CD8-positive, alpha-beta memory T cell (primary cell): ENCODE measurements at regions not wholly inside any gene's neighbourhood (a gene's known extent, or its start where the extent isn't known, plus 50 kb on each side); places are given as distances from the start of the nearest gene placed in this dataset.
A peak's percentile ranks its signal among the peaks of the same experiment; 100 is the strongest.

ENCODE experiments used
- CTCF ChIA-PET: fragments of 350-600 bp; sonication (Branson Sonifier 250); formaldehyde crosslinking; loops from one replicate; lab custom pipeline; 2021; ENCODE audit warnings: antibody characterized with exemption; lab: Charles Lee
- POLR2A ChIA-PET: fragments of 350-600 bp; sonication (Branson Sonifier 250); formaldehyde crosslinking; loops from one replicate; lab custom pipeline; 2021; ENCODE audit warnings: antibody characterized with exemption; lab: Charles Lee
- DNase-seq, 5 donors: peaks; one replicate each; pipeline versions ENCODE4 v3.0.0 to v3.0.0-alpha.2; 2020 to 2022; ENCODE audit warnings: mixed read lengths in 1 of 5
- H3K27ac ChIP-seq: one replicate; pipeline ENCODE4 v1.7.0; 2013; ENCODE audit warnings: low read depth, mild to moderate bottlenecking, low read length, moderate library complexity
- H3K27me3 ChIP-seq: 2 replicates; pipeline ENCODE4 v1.7.0; 2013; ENCODE audit warnings: low read length, mild to moderate bottlenecking; ENCODE audit not compliant: insufficient read depth, poor library complexity, severe bottlenecking
- H3K36me3 ChIP-seq: 2 replicates; pipeline ENCODE4 v1.7.0; 2013; ENCODE audit warnings: mild to moderate bottlenecking, low read length, moderate library complexity; ENCODE audit not compliant: insufficient read depth
- H3K4me1 ChIP-seq: 2 replicates; pipeline ENCODE4 v1.7.0; 2013; ENCODE audit warnings: mild to moderate bottlenecking, low read length, moderate library complexity; ENCODE audit not compliant: insufficient read depth
- H3K4me3 ChIP-seq: 2 replicates; pipeline ENCODE4 v1.7.0; 2013; ENCODE audit warnings: mild to moderate bottlenecking, low read length
- H3K9me3 ChIP-seq: 2 replicates; pipeline ENCODE4 v1.7.0; 2013; ENCODE audit warnings: mild to moderate bottlenecking, low read length
- H3K27ac Mint-ChIP-seq, 8 donors: one replicate each; pipeline ENCODE4 v1.8.0; 2020 to 2021; ENCODE audit warnings: mixed read lengths in 8 of 8, mild to moderate bottlenecking in 6 of 8, inconsistent platforms in 3 of 8, moderate library complexity in 3 of 8
- H3K27me3 Mint-ChIP-seq, 2 donors: one replicate each; pipeline ENCODE4 v1.8.0; 2020 to 2021; ENCODE audit warnings: mixed read lengths in 2 of 2, mild to moderate bottlenecking in 1 of 2, moderate library complexity in 1 of 2
- H3K36me3 Mint-ChIP-seq, 3 donors: one replicate each; pipeline ENCODE4 v1.8.0; 2020 to 2021; ENCODE audit warnings: mixed read lengths in 3 of 3, inconsistent platforms in 1 of 3, mild to moderate bottlenecking in 1 of 3
- H3K4me1 Mint-ChIP-seq, 3 donors: one replicate each; pipeline ENCODE4 v1.8.0; 2020 to 2021; ENCODE audit warnings: mixed read lengths in 3 of 3, inconsistent platforms in 1 of 3, mild to moderate bottlenecking in 1 of 3
- H3K4me3 Mint-ChIP-seq, 7 donors: one replicate each; pipeline ENCODE4 v1.8.0; 2020 to 2021; ENCODE audit warnings: mixed read lengths in 7 of 7, mild to moderate bottlenecking in 6 of 7, moderate library complexity in 4 of 7, inconsistent platforms in 2 of 7
- H3K9me3 Mint-ChIP-seq, 5 donors: one replicate each; pipeline ENCODE4 v1.8.0; 2020 to 2022; ENCODE audit warnings: mixed read lengths in 5 of 5, mild to moderate bottlenecking in 3 of 5, moderate library complexity in 2 of 5, inconsistent platforms in 1 of 5

- Mint-ChIP-seq H3K4me3 (no peak overlapping the region), H3K27ac (peak overlapping the region in 1 of 8 donors; percentile 32), H3K36me3 (no peaks in the 10 kb centered on the region), H3K27me3 (peaks cover 2 to 6% of the 10 kb centered on the region in 2 donors), H3K9me3 (no peaks in the 10 kb centered on the region), H3K4me1 (no peaks in the 10 kb centered on the region)
- Histone ChIP-seq H3K9me3 (no peaks in the 10 kb centered on the region), H3K27me3 (no peaks in the 10 kb centered on the region), H3K4me1 (no peaks in the 10 kb centered on the region), H3K27ac (no peak overlapping the region), H3K36me3 (no peaks in the 10 kb centered on the region), H3K4me3 (no peak overlapping the region)
- CTCF ChIA-PET = interaction anchor here (0.5 to 10.5 kb wide), 8 partner anchors 11 to 264 kb away, joined by 3 to 99 read pairs (median 3); no protein-coding TSS in a partner anchor
- DNase-seq = no peak
- POLR2A ChIA-PET = interaction anchor here (0.6 kb wide), 1 partner anchor 151 kb away, joined by 4 read pairs; no protein-coding TSS in a partner anchor
Observed at GRCh38 chr2:105521616-105522015, 122.8 kb upstream of the FHL2 start.

GRCh38 chr2:105521176-105521575 is 122.3 kb upstream of the FHL2 start:
- peaks cover 2 to 6% of the 10 kb centered on the region in 2 donors for H3K27me3 Mint-ChIP-seq
- Histone ChIP-seq H3K9me3 (no peaks in the 10 kb centered on the region), H3K27me3 (no peaks in the 10 kb centered on the region), H3K4me1 (no peaks in the 10 kb centered on the region), H3K27ac (no peak overlapping the region), H3K36me3 (no peaks in the 10 kb centered on the region), H3K4me3 (no peak overlapping the region)
- H3K4me1 Mint-ChIP-seq = no peaks in the 10 kb centered on the region
- H3K27ac Mint-ChIP-seq = no peak overlapping the region
- no peaks in the 10 kb centered on the region for H3K36me3 Mint-ChIP-seq
- H3K9me3 Mint-ChIP-seq = no peaks in the 10 kb centered on the region
- ChIA-PET CTCF (interaction anchor here (0.5 to 10.5 kb wide), 7 partner anchors 18 to 264 kb away, joined by 3 to 99 read pairs (median 4); no protein-coding TSS in a partner anchor), POLR2A (interaction anchor here (0.6 kb wide), 1 partner anchor 153 kb away, joined by 3 read pairs; no protein-coding TSS in a partner anchor)
- DNase-seq = no peak
- H3K4me3 Mint-ChIP-seq = no peak overlapping the region

GRCh38 chr2:105519516-105519915 is 120.7 kb upstream of the FHL2 start:
- ChIA-PET CTCF (interaction anchor here (1.3 to 10.5 kb wide), 3 partner anchors 25 to 150 kb away, joined by 3 to 99 read pairs (median 6); partner anchors contain the start of gene FHL2), POLR2A (no interaction called here)
- no peaks in the 10 kb centered on the region for H3K9me3 ChIP-seq
- Mint-ChIP-seq H3K4me1 (no peaks in the 10 kb centered on the region), H3K27ac (no peak overlapping the region), H3K27me3 (peaks cover 3 to 12% of the 10 kb centered on the region in 2 donors), H3K4me3 (no peak overlapping the region), H3K36me3 (no peaks in the 10 kb centered on the region), H3K9me3 (no peaks in the 10 kb centered on the region)
- DNase-seq = no peak
- no peaks in the 10 kb centered on the region for H3K27me3 ChIP-seq
- no peaks in the 10 kb centered on the region for H3K36me3 ChIP-seq
- H3K4me1 ChIP-seq = no peaks in the 10 kb centered on the region
- no peak overlapping the region for H3K27ac ChIP-seq
- H3K4me3 ChIP-seq = no peak overlapping the region

GRCh38 chr2:105518897-105519296 is 120.0 kb upstream of the FHL2 start:
- Histone ChIP-seq H3K27ac (no peak overlapping the region), H3K36me3 (no peaks in the 10 kb centered on the region), H3K27me3 (no peaks in the 10 kb centered on the region), H3K4me3 (no peak overlapping the region), H3K4me1 (no peaks in the 10 kb centered on the region), H3K9me3 (no peaks in the 10 kb centered on the region)
- Mint-ChIP-seq H3K4me3 (no peak overlapping the region), H3K4me1 (no peaks in the 10 kb centered on the region), H3K27ac (no peak overlapping the region), H3K27me3 (peaks cover 5 to 14% of the 10 kb centered on the region in 2 donors), H3K9me3 (no peaks in the 10 kb centered on the region), H3K36me3 (no peaks in the 10 kb centered on the region)
- DNase-seq = no peak
- CTCF ChIA-PET = interaction anchor here (1.3 to 10.5 kb wide), 3 partner anchors 25 to 149 kb away, joined by 3 to 99 read pairs (median 6); partner anchors contain the start of gene FHL2
- POLR2A ChIA-PET = no interaction called here

GRCh38 chr2:105517814-105518705 is 119.2 kb upstream of the FHL2 start:
- no peak overlapping the region for H3K4me3 ChIP-seq
- DNase-seq = no peak
- no peaks in the 10 kb centered on the region for H3K9me3 ChIP-seq
- Mint-ChIP-seq H3K4me3 (no peak overlapping the region), H3K27me3 (peaks cover 5 to 14% of the 10 kb centered on the region in 2 donors), H3K36me3 (no peaks in the 10 kb centered on the region), H3K9me3 (no peaks in the 10 kb centered on the region), H3K4me1 (no peaks in the 10 kb centered on the region), H3K27ac (no peak overlapping the region)
- H3K4me1 ChIP-seq = no peaks in the 10 kb centered on the region
- no peak overlapping the region for H3K27ac ChIP-seq
- POLR2A ChIA-PET = no interaction called here
- H3K27me3 ChIP-seq = no peaks in the 10 kb centered on the region
- CTCF ChIA-PET = interaction anchor here (1.0 to 10.5 kb wide), 4 partner anchors 9 to 148 kb away, joined by 3 to 99 read pairs (median 4); partner anchors contain the start of gene FHL2
- H3K36me3 ChIP-seq = no peaks in the 10 kb centered on the region

- DNase-seq = no peak
- H3K4me3 Mint-ChIP-seq = no peak overlapping the region
- H3K27ac Mint-ChIP-seq = peak overlapping the region in 1 of 8 donors; percentile 67
- ChIA-PET POLR2A (no interaction called here), CTCF (interaction anchor here (10.5 kb wide), 1 partner anchor 146 kb away, joined by 99 read pairs; no protein-coding TSS in a partner anchor)
- H3K4me1 ChIP-seq = no peaks in the 10 kb centered on the region
- H3K4me1 Mint-ChIP-seq = no peaks in the 10 kb centered on the region
- no peaks in the 10 kb centered on the region for H3K36me3 Mint-ChIP-seq
- peaks cover 9 to 16% of the 10 kb centered on the region in 2 donors for H3K27me3 Mint-ChIP-seq
- no peaks in the 10 kb centered on the region for H3K36me3 ChIP-seq
- H3K9me3 Mint-ChIP-seq = no peaks in the 10 kb centered on the region
- no peaks in the 10 kb centered on the region for H3K9me3 ChIP-seq
- H3K27me3 ChIP-seq = no peaks in the 10 kb centered on the region
- no peak overlapping the region for H3K27ac ChIP-seq
- no peak overlapping the region for H3K4me3 ChIP-seq
Observed at GRCh38 chr2:105515581-105516415, 116.9 kb upstream of the FHL2 start.

GRCh38 chr2:105514576-105514975 is 115.7 kb upstream of the FHL2 start:
- no peaks in the 10 kb centered on the region for H3K4me1 ChIP-seq
- no peak overlapping the region for H3K4me3 Mint-ChIP-seq
- H3K4me3 ChIP-seq = no peak overlapping the region
- no peaks in the 10 kb centered on the region for H3K4me1 Mint-ChIP-seq
- H3K27me3 ChIP-seq = no peaks in the 10 kb centered on the region
- no peak overlapping the region for H3K27ac ChIP-seq
- no peak overlapping the region for H3K27ac Mint-ChIP-seq
- no peaks in the 10 kb centered on the region for H3K36me3 ChIP-seq
- peaks cover 7 to 17% of the 10 kb centered on the region in 2 donors for H3K27me3 Mint-ChIP-seq
- no peaks in the 10 kb centered on the region for H3K9me3 ChIP-seq
- ChIA-PET CTCF (interaction anchor here (10.5 kb wide), 1 partner anchor 145 kb away, joined by 99 read pairs; no protein-coding TSS in a partner anchor), POLR2A (no interaction called here)
- no peaks in the 10 kb centered on the region for H3K36me3 Mint-ChIP-seq
- no peaks in the 10 kb centered on the region for H3K9me3 Mint-ChIP-seq
- DNase-seq = no peak
